Nephron progenitor cell (in vitro differentiated cells): ENCODE measurements at regions not wholly inside any gene's neighbourhood (a gene's known extent, or its start where the extent isn't known, plus 50 kb on each side); places are given as distances from the start of the nearest gene placed in this dataset.

Experiments used
- DNase-seq: peaks from one replicate; pipeline ENCODE4 v3.0.0; 2021
- H3K27ac Mint-ChIP-seq: 2 replicates; pipeline ENCODE4 v1.8.0; 2021; ENCODE audit warnings: mild to moderate bottlenecking, moderate library complexity, mixed read lengths
- H3K27me3 Mint-ChIP-seq: 2 replicates; pipeline ENCODE4 v1.8.0; 2021; ENCODE audit warnings: mild to moderate bottlenecking, low read depth, mixed read lengths; ENCODE audit not compliant: poor library complexity
- H3K36me3 Mint-ChIP-seq: 2 replicates; pipeline ENCODE4 v1.8.0; 2021; ENCODE audit warnings: low read depth, mixed read lengths
- H3K4me1 Mint-ChIP-seq: 2 replicates; pipeline ENCODE4 v1.8.0; 2021; ENCODE audit warnings: mixed read lengths
- H3K4me3 Mint-ChIP-seq: 2 replicates; pipeline ENCODE4 v1.8.0; 2021; ENCODE audit warnings: mild to moderate bottlenecking, moderate library complexity, mixed read lengths
- H3K9me3 Mint-ChIP-seq: 2 replicates; pipeline ENCODE4 v1.8.0; 2021; ENCODE audit warnings: mild to moderate bottlenecking, moderate library complexity, mixed read lengths
- CTCF ChIP-seq: fragments of 200-600 bp; sonication (generic); IDR thresholded peaks from 2 replicates; pipeline ENCODE4 v1.5.0; 2021; ENCODE audit warnings: antibody characterized with exemption

- Mint-ChIP-seq H3K27me3 (no peaks in the 10 kb centered on the region), H3K4me1 (no peaks in the 10 kb centered on the region), H3K36me3 (no peaks in the 10 kb centered on the region), H3K4me3 (no peak overlapping the region), H3K27ac (no peak overlapping the region), H3K9me3 (no peaks in the 10 kb centered on the region)
- no peak for TF ChIP-seq CTCF
- no peak for DNase-seq
Observed at GRCh38 chr21:19123053-19123452, 719.5 kb upstream of the TMPRSS15 start.

- Mint-ChIP-seq H3K4me3 (no peak overlapping the region), H3K27me3 (no peaks in the 10 kb centered on the region), H3K9me3 (no peaks in the 10 kb centered on the region), H3K27ac (no peak overlapping the region), H3K4me1 (no peaks in the 10 kb centered on the region), H3K36me3 (no peaks in the 10 kb centered on the region)
- no peak for TF ChIP-seq CTCF
- DNase-seq: no peak
Observed at GRCh38 chr21:19123525-19123924, 719.9 kb upstream of the TMPRSS15 start.

GRCh38 chr21:19124691-19125090 is 721.1 kb upstream of the TMPRSS15 start:
- no peak for DNase-seq
- H3K4me1 Mint-ChIP-seq: no peaks in the 10 kb centered on the region
- no peaks in the 10 kb centered on the region for H3K36me3 Mint-ChIP-seq
- no peaks in the 10 kb centered on the region for H3K27me3 Mint-ChIP-seq
- H3K9me3 Mint-ChIP-seq: no peaks in the 10 kb centered on the region
- H3K27ac Mint-ChIP-seq: no peak overlapping the region
- no peak for TF ChIP-seq CTCF
- no peak overlapping the region for H3K4me3 Mint-ChIP-seq

- Mint-ChIP-seq H3K27ac (no peak overlapping the region), H3K4me3 (no peak overlapping the region), H3K4me1 (no peaks in the 10 kb centered on the region), H3K27me3 (no peaks in the 10 kb centered on the region), H3K36me3 (no peaks in the 10 kb centered on the region), H3K9me3 (peaks cover 7% of the 10 kb centered on the region)
- DNase-seq: no peak
- TF ChIP-seq CTCF: no peak
Observed at GRCh38 chr21:19130379-19131028, 726.9 kb upstream of the TMPRSS15 start.

GRCh38 chr21:19141511-19141910 is 737.9 kb upstream of the TMPRSS15 start:
- no peaks in the 10 kb centered on the region for H3K4me1 Mint-ChIP-seq
- H3K27ac Mint-ChIP-seq: no peak overlapping the region
- no peaks in the 10 kb centered on the region for H3K9me3 Mint-ChIP-seq
- no peak for TF ChIP-seq CTCF
- H3K36me3 Mint-ChIP-seq: no peaks in the 10 kb centered on the region
- no peak overlapping the region for H3K4me3 Mint-ChIP-seq
- H3K27me3 Mint-ChIP-seq: no peaks in the 10 kb centered on the region
- no peak for DNase-seq

- no peaks in the 10 kb centered on the region for H3K4me1 Mint-ChIP-seq
- H3K4me3 Mint-ChIP-seq: no peak overlapping the region
- TF ChIP-seq CTCF: no peak
- H3K36me3 Mint-ChIP-seq: no peaks in the 10 kb centered on the region
- H3K27ac Mint-ChIP-seq: no peak overlapping the region
- H3K27me3 Mint-ChIP-seq: no peaks in the 10 kb centered on the region
- H3K9me3 Mint-ChIP-seq: peaks cover 8% of the 10 kb centered on the region
- no peak for DNase-seq
Observed at GRCh38 chr21:19145682-19146293, 742.2 kb upstream of the TMPRSS15 start.
